Uterus (tissue), 2 donors: ENCODE measurements at regions not wholly inside any gene's neighbourhood (a gene's known extent, or its start where the extent isn't known, plus 50 kb on each side); places are given as distances from the start of the nearest gene placed in this dataset.

Experiments used
- POLR2A ChIP-seq, 2 donors: fragments of 450-650 bp; IDR thresholded peaks; one replicate each; pipeline ENCODE4 v1.6.1; 2016; ENCODE audit warnings: antibody characterized with exemption in 2 of 2, mild to moderate bottlenecking in 1 of 2, moderate library complexity in 1 of 2
- TF ChIP-seq, protein P1 (sequence below), 4 experiments: fragments of 200-600 bp in 2 of 4; fragments of 450-650 bp in 2 of 4; sonication (generic) in 2 of 4; IDR thresholded peaks; one replicate each; pipeline ENCODE4 v1.5.1; 2016 to 2019; ENCODE audit warnings: antibody characterized with exemption in 4 of 4, mild to moderate bottlenecking in 2 of 4, moderate library complexity in 1 of 4

DNA sequence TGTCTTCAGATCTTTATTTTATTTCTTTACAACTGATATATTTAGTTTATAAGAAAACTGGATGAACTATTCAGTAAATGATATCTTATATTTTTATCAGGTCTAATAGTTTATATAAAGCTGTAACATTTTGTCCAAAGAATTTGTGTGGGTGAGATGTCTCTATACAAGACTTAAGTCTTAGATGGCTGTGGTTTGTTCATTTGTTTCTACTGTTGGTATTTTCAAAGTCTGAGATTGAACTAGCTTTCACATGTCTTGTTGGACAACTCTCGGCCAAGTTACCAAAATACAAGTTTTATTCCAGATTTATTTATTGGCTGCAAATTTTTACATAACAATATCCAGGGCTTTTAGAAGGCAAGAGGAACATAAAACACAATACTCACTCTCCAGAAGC is 286.0 kb downstream of the NR2F1-AS1 start:
- TF ChIP-seq, protein P1, sequence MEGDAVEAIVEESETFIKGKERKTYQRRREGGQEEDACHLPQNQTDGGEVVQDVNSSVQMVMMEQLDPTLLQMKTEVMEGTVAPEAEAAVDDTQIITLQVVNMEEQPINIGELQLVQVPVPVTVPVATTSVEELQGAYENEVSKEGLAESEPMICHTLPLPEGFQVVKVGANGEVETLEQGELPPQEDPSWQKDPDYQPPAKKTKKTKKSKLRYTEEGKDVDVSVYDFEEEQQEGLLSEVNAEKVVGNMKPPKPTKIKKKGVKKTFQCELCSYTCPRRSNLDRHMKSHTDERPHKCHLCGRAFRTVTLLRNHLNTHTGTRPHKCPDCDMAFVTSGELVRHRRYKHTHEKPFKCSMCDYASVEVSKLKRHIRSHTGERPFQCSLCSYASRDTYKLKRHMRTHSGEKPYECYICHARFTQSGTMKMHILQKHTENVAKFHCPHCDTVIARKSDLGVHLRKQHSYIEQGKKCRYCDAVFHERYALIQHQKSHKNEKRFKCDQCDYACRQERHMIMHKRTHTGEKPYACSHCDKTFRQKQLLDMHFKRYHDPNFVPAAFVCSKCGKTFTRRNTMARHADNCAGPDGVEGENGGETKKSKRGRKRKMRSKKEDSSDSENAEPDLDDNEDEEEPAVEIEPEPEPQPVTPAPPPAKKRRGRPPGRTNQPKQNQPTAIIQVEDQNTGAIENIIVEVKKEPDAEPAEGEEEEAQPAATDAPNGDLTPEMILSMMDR (IDR thresholded peaks at IDR 0.05) = no peak
- TF ChIP-seq POLR2A (IDR thresholded peaks at IDR 0.05) = no peak
